PFSK-1 (cell line): ENCODE measurements at regions not wholly inside any gene's neighbourhood (a gene's known extent, or its start where the extent isn't known, plus 50 kb on each side); places are given as distances from the start of the nearest gene placed in this dataset.

ENCODE experiments used
- FOXP2 ChIP-seq: optimal IDR thresholded peaks from 2 replicates; pipeline ENCODE3; 2011; ENCODE audit warnings: borderline replicate concordance, control low read depth, inconsistent platforms; ENCODE audit not compliant: insufficient read depth; ENCODE audit errors: extremely low read length, extremely low read depth
- POLR2AphosphoS5 ChIP-seq: IDR thresholded peaks from 2 replicates; pipeline ENCODE4 v1.6.1; 2012; ENCODE audit warnings: low read depth, mild to moderate bottlenecking, control low read depth, low read length, moderate library complexity
- SIN3A ChIP-seq: IDR thresholded peaks from 2 replicates; pipeline ENCODE4 v1.6.1; 2012; ENCODE audit warnings: mild to moderate bottlenecking, low read length, moderate library complexity, borderline replicate concordance; ENCODE audit not compliant: insufficient read depth
- TAF1 ChIP-seq: IDR thresholded peaks from 2 replicates; pipeline ENCODE4 v1.6.1; 2012; ENCODE audit warnings: low read length, control low read depth, borderline replicate concordance; ENCODE audit not compliant: insufficient read depth
- TF ChIP-seq, protein P1 (sequence below), 2 experiments: IDR thresholded peaks; 2 replicates each; pipeline versions ENCODE4 v1.6.1 to v1.8.0; 2011 to 2012; ENCODE audit warnings: low read depth in 2 of 2, low read length in 2 of 2, control low read depth in 1 of 2, inconsistent platforms in 1 of 2, mild to moderate bottlenecking in 1 of 2, moderate library complexity in 1 of 2; ENCODE audit not compliant: insufficient read depth in 1 of 2

DNA sequence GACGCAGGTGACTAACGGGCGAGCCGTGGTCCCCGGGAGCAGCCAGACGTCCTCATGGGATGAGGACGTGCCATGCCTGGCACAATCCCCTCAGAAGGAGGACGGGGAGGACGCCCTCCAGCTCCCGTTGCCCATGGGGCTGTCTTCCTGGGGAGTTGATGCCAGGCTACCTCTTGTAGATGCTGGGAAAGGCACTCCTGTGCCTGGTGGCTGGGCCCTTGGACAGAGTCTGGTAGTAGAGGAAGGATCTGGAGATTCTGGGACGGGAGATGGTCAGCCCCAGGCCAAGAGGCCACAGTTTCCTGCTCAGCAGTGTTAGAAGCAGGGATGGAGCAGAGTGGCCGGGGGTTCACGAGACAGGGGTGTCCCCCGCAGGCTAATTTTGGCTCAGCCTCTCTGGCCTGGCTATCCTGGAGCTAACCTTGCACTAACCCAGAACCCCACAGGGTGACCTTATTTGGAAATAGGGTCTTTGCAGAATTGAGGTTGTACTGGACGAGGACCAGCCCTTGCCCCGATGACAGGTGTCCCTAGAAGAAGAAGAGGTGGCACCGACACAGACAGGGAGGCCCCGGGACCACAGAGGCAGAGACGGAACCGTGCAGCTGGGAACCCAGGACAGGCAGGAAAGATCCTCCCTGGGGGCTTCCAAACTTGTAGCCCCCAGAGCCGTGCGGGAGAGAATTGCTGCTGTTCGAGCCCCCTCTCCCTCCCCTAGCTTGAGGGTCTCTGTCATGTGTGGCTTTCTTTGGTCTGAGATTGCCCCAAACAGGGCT is 50.1 kb upstream of the ADRA2C start:
- no peak for TF ChIP-seq POLR2AphosphoS5
- TF ChIP-seq, protein P1, sequence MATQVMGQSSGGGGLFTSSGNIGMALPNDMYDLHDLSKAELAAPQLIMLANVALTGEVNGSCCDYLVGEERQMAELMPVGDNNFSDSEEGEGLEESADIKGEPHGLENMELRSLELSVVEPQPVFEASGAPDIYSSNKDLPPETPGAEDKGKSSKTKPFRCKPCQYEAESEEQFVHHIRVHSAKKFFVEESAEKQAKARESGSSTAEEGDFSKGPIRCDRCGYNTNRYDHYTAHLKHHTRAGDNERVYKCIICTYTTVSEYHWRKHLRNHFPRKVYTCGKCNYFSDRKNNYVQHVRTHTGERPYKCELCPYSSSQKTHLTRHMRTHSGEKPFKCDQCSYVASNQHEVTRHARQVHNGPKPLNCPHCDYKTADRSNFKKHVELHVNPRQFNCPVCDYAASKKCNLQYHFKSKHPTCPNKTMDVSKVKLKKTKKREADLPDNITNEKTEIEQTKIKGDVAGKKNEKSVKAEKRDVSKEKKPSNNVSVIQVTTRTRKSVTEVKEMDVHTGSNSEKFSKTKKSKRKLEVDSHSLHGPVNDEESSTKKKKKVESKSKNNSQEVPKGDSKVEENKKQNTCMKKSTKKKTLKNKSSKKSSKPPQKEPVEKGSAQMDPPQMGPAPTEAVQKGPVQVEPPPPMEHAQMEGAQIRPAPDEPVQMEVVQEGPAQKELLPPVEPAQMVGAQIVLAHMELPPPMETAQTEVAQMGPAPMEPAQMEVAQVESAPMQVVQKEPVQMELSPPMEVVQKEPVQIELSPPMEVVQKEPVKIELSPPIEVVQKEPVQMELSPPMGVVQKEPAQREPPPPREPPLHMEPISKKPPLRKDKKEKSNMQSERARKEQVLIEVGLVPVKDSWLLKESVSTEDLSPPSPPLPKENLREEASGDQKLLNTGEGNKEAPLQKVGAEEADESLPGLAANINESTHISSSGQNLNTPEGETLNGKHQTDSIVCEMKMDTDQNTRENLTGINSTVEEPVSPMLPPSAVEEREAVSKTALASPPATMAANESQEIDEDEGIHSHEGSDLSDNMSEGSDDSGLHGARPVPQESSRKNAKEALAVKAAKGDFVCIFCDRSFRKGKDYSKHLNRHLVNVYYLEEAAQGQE (IDR thresholded peaks at IDR 0.05; ENCODE audit: insufficient read depth in 1 of 2, low read depth in 2 of 2, low read length in 2 of 2), result no peak
- TF ChIP-seq SIN3A, result no peak
- TF ChIP-seq TAF1, result no peak
- no peak for TF ChIP-seq FOXP2

DNA sequence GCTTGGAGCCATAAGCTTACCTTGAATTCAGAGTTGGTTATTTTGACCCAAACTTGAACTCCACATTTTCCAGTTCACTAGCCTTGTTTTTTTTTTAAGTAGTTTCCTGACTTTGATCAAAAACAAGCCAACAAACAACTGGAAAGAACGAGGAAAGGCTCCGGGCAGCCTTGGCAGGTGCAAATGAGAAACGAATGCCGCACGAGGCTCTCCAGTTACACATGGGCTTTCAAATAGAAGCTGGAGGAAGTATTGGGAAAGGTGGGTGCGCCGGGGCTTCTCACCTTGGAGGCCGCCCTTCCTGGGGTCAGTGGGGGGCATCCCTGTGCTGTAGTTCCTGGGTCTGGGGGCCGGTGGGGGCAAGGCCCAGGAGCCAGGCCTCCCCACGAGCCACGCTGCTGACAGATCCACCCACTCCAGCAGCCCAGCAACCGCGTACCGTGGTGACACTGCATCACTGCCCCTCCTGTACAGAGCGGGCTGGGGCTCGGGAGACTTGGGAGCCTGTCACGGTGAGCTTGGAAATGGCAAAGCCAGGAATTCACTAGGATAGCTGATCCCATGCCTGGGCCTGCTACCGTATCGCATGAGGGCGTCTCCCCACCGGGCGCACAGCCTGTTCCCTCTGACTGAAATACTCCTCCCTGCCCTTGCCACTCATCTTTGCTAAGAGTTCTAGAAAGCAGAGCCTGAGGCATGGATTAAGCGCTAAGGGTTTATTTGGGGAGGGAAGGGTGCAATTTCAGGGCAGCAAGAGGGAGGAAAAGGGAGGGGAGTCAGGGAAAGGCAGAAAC is 50.9 kb upstream of the ADRA2C start:
- TF ChIP-seq, protein P1 (IDR thresholded peaks at IDR 0.05; ENCODE audit: insufficient read depth in 1 of 2, low read depth in 2 of 2, low read length in 2 of 2), result no peak
- no peak for TF ChIP-seq POLR2AphosphoS5
- no peak for TF ChIP-seq SIN3A
- TF ChIP-seq FOXP2, result no peak
- no peak for TF ChIP-seq TAF1

DNA sequence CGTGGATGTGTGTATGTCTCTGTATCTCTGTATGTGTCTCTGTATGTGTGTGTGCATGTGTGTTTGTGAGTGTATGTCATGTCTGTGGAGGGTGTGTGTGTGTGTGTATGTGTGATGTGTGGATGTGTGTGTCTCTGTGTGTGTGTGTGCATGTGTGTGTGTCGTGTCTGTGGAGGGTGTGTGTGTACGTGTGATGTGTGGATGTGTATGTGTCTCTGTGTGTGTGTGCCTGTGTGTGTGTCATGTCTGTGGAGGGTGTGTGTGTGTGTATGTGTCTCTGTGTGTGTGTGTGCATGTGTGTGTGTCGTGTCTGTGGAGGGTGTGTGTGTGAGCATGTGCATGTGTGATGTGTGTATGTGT is 51.6 kb upstream of the ADRA2C start:
- TF ChIP-seq POLR2AphosphoS5, result no peak
- TF ChIP-seq, protein P1 (IDR thresholded peaks at IDR 0.05; ENCODE audit: insufficient read depth in 1 of 2, low read depth in 2 of 2, low read length in 2 of 2), result no peak
- no peak for TF ChIP-seq SIN3A
- TF ChIP-seq TAF1, result no peak
- no peak for TF ChIP-seq FOXP2

DNA sequence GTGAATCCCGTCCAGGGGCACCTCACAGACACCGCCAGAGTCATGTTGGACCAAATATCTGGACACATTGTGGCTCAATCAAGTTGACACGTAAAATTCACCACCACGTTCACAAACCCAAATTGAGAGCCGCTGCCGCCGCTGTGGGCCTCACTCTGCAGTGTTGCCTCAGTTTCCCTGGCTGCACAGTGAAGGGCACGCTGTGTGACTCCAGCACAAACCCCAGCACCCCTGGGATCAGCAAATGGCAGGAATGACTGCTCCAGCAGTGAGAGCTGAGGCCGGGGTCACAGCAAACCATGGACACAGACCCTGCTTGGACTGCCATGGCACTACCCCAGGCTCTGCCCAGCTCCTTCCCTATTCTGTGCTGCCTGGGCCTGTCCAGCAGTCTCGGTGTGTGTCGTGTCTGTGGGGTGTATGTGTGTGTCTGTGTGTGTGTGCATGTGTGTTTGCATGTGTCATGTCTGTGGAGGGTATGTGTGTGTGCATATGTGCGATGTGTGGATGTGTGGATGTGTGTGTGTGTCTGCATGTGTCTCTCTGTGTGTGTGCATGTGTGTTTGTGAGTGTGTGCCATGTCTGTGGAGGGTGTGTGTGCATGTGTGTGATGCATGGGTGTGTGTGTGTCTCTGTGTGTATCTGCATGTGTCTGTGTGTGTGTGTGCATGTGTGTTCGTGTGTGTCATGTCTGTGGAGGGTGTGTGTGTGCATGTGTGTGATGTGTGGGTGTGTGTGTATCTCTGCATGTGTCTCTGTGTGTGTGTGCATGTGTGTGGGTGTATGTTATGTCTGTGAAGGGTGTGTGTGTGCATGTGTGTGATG is 52.2 kb upstream of the ADRA2C start:
- no peak for TF ChIP-seq FOXP2
- TF ChIP-seq TAF1, result no peak
- no peak for TF ChIP-seq POLR2AphosphoS5
- TF ChIP-seq, protein P1 (IDR thresholded peaks at IDR 0.05; ENCODE audit: insufficient read depth in 1 of 2, low read depth in 2 of 2, low read length in 2 of 2), result no peak
- TF ChIP-seq SIN3A, result no peak
